GM12873 (cell line): ENCODE measurements at regions not wholly inside any gene's neighbourhood (a gene's known extent, or its start where the extent isn't known, plus 50 kb on each side); places are given as distances from the start of the nearest gene placed in this dataset.

Source experiments
- TF ChIP-seq, protein P1 (sequence below): IDR thresholded peaks from 2 replicates; pipeline ENCODE4 v1.5.1; 2012; ENCODE audit warnings: low read depth, mild to moderate bottlenecking, moderate library complexity, low read length, control low read depth; ENCODE audit not compliant: insufficient read depth; ENCODE audit errors: missing control alignments

DNA sequence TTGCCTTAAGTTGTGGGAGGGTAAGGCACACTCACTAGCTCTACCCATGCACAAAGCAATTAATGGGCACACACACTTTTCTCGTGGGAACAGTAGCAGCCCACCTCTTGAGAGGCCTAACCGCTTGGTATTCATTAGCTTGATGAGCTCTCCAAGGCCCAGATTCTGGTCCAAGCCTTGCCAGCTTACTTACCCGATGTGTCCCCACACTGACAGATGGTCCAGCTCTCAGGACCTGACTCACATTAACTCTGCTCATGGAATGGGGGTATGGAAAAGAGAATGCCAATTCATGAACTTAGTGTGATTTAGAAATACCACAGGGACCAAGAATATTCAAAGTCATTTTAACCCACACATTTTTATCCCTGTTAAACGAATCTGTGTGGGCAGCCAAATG lies 106.8 kb upstream of the CACHD1 start:
- TF ChIP-seq, protein P1, sequence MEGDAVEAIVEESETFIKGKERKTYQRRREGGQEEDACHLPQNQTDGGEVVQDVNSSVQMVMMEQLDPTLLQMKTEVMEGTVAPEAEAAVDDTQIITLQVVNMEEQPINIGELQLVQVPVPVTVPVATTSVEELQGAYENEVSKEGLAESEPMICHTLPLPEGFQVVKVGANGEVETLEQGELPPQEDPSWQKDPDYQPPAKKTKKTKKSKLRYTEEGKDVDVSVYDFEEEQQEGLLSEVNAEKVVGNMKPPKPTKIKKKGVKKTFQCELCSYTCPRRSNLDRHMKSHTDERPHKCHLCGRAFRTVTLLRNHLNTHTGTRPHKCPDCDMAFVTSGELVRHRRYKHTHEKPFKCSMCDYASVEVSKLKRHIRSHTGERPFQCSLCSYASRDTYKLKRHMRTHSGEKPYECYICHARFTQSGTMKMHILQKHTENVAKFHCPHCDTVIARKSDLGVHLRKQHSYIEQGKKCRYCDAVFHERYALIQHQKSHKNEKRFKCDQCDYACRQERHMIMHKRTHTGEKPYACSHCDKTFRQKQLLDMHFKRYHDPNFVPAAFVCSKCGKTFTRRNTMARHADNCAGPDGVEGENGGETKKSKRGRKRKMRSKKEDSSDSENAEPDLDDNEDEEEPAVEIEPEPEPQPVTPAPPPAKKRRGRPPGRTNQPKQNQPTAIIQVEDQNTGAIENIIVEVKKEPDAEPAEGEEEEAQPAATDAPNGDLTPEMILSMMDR: no peak

DNA sequence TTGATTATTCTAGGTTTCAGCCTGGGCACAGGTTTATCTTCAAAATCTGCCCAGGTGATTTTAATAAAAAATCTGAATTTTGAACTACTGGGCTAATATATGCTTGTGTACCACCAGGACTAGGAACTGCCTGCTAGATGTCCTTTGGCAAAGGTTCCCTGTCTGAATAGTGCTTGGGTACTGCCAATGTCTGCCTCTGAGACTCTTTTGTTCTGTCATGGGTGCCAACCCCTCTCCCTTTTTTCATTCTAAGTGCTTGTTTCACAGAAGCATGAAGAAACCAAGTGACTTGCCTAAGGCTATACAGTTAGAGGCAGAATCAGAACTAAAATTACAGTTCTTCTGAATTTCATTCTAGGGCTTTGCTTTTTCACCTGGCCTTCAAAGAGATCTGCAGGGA lies 106.3 kb upstream of the CACHD1 start:
- TF ChIP-seq, protein P1: no peak

DNA sequence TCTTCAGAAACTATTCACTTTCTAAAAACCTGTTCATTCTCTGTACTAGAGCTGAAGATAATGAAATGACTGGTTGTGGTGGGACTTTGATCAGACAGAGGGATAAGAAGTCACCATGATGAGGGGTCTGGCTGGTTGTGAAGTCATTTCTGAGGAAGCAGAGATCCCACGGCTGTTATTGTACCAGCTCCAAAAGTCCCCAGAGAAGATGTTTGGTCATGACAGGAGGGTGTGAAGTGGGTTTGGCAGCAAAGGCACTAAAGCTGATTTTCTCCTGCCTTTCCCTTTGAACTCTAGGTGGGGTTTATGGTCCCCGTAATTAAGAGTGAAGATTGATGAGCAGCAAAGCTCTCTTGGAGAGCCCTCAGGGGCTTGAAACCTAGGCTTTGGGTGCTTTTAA lies 103.1 kb upstream of the CACHD1 start:
- TF ChIP-seq, protein P1: no peak

- TF ChIP-seq, protein P1: no peak
Measured at GRCh38 chr1:64368344-64368743, 101.6 kb upstream of the CACHD1 start.

- TF ChIP-seq, protein P1: no peak
Measured at GRCh38 chr1:64378826-64379225, 91.1 kb upstream of the CACHD1 start.

- TF ChIP-seq, protein P1: no peak
Measured at GRCh38 chr1:64387389-64388285, 82.3 kb upstream of the CACHD1 start.

- TF ChIP-seq, protein P1: no peak
Measured at GRCh38 chr1:64388336-64388735, 81.6 kb upstream of the CACHD1 start.
